Activated naive CD4-positive, alpha-beta T cell treated with Interleukin-2 at 50 U/mL for 16 hours (primary cell): ENCODE measurements at regions not wholly inside any gene's neighbourhood (a gene's known extent, or its start where the extent isn't known, plus 50 kb on each side); places are given as distances from the start of the nearest gene placed in this dataset.
"Not testable (repeated sequence)": the region's sequence is repeated elsewhere in the genome, so short reads cannot be mapped to it uniquely, and the experiment has no call there.

Source experiments
- DNase-seq: peaks from one replicate; pipeline ENCODE4 v3.0.0-alpha.2; 2020

- not testable (repeated sequence) for DNase-seq
Measured at GRCh38 chr16:47897105-47897504, 258.7 kb downstream of the ABCC12 start.

- no peak for DNase-seq
Measured at GRCh38 chr16:47895146-47895545, 260.6 kb downstream of the ABCC12 start.

DNA sequence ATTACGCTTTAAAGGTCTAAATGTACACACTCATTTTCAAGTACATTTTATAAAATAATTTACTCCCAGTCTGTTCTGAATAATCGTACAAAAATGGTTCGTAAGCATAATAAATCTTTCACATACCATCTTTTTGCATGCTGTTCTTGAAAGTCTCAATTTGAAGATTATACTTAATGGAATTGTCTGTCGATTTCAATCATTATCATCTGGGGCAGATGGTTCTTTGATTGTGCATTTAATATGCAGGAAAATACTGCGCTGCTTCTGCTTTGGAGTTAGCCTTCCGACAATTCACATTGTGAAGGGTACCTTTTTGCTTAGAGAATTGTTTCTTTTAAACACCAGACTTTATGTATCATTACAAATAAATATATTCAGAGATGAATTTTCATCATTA is 262.8 kb downstream of the ABCC12 start:
- DNase-seq, result no peak

GRCh38 chr16:47888734-47889133 is 267.1 kb downstream of the ABCC12 start:
- DNase-seq, result no peak

GRCh38 chr16:47888142-47888541 is 267.7 kb downstream of the ABCC12 start:
- DNase-seq, result no peak

DNA sequence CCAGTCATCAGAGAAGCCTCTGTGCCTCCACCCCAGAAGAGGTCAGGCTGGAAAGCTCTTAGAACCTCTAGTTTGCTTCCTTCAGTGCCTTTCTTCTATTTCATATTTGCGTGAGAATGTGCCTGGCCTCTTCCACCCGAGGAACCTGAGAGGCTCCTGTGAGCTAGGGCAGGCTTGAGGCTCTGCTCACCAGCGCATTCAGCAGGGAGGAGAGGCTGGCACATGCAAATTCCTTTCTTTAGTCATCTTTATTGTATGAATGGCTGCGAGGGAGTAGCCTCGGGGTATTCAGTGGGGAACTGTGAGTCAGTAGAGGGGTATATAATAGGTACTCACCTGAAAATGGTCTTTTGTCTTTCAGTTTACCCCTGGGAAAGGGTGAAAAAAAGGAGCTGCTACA is 268.3 kb downstream of the ABCC12 start:
- no peak for DNase-seq

DNA sequence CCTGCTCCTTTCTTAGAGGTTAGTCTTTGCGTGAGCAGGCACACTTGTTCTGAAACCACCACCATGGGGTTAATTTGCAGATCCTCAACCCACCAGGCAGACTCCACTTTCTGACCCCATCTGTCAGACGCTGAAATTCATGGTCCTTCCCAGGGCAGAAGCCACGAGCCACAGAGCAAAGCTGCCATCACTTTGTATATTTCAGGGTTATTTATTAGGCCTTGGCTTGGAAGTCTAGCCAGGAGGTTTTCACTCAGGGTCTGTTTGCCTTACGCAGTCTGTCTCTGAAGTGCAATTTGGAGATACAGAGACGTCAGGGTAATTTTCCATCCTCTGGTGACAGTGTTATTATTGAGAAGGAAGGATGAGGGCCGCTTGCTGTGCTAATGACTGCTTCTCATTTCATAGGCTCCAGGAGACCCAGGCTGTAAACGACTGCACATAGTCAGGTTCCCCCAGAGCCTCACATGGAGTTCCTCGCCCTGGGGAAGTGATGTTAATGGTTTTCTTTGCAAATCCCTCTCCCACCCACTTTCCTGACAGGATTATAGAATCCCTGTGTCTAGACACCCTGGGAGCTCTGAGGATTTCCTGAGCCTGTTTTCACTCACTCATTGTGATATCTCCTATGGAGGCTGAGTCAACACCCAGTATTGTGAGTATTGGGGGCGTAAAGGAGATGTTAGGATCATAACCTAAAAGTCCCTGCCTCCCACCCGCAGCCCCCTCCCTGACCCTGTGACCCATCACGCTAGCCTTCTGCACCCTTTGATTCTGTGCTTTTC is 269.0 kb downstream of the ABCC12 start:
- no peak for DNase-seq

DNA sequence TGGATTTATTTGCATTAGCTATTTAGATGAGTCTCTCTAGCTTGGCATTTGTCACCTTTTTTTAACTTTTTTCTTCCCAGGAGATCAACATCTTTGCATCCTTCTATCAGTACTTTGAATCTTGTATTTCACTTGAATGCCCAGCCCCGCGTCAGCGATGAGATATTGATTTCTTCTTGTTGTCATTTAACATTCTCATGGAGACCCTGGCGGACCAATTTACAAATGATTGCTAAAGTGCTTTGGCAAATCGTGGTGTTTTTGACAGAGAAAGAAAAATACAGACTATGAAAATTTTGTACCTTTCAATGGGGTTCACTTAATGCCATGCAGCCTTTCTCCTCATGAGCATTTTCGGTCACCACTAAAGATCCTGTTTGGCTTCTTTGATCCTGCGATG is 269.7 kb downstream of the ABCC12 start:
- DNase-seq, result no peak

DNA sequence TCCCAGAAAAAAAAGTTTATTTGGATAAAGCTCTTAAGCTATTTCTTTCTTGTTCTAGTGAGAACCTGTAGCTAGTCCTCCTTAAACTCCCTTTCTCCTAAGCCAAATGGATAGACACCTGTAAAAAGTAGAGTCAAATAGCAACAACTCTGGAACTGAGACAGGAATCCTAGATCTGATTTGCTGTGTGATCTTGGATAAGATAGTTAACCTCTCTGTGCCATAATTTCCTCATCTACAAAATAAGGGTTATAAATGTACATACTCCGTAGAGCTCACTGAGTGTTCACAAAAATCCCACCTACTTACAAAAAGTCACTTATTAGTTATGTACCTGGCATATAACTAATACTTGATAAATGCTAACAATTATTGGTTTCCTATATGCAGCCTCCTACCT is 270.3 kb downstream of the ABCC12 start:
- no peak for DNase-seq

GRCh38 chr16:47884116-47884725 is 271.6 kb downstream of the ABCC12 start:
- DNase-seq, result no peak

DNA sequence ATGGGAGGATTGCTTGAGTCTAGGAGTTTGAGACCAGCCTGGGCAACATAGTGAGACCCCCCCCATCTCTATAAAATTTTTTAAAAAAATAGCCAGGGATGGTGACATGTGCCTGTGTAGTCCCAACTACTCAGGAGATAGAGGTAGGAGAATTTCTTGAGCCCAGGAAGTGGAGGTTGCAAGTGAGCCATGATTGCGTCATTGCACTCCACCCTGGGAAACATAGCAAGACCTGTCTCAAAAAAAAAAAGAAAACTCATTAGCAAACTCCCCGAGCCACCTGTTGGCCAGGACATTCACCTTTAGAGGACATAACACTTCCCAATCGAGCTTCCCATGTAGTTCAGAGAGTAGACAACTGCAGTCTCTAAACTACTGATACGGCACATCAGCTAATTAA is 274.2 kb downstream of the ABCC12 start:
- DNase-seq, result no peak

GRCh38 chr16:47880653-47881052 is 275.1 kb downstream of the ABCC12 start:
- no peak for DNase-seq

GRCh38 chr16:47877166-47877565 is 278.6 kb downstream of the ABCC12 start:
- no peak for DNase-seq

GRCh38 chr16:47876511-47876910 is 279.3 kb downstream of the ABCC12 start:
- no peak for DNase-seq

GRCh38 chr16:47873434-47873833 is 282.4 kb downstream of the ABCC12 start:
- DNase-seq, result no peak

DNA sequence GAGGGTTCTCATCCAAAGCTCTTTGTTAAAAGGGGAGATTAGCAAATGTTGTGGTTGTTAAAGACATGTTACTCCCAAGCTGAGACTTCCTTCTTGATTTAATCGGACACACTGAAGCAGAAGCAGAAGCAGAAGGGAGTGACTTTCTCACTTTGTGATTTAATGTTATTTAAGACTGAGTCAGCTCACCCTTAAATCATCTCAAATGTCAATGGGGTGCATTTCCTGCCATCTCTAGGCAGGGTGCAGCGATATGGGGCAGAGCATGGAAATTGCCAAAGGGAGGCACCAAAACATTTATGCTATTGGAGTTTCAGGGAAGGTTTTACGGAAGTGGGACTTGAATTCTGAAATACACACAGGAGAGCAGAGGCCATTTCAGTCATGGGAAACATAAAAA is 283.6 kb downstream of the ABCC12 start:
- DNase-seq, result no peak

GRCh38 chr16:47866423-47866822 is 289.4 kb downstream of the ABCC12 start:
- no peak for DNase-seq

GRCh38 chr16:47865337-47865855 is 290.4 kb downstream of the ABCC12 start:
- no peak for DNase-seq

GRCh38 chr16:47864262-47864661 is 291.5 kb downstream of the ABCC12 start:
- not testable (repeated sequence) for DNase-seq

GRCh38 chr16:47861999-47862398 is 293.8 kb downstream of the ABCC12 start:
- DNase-seq, result no peak

- no peak for DNase-seq
Measured at GRCh38 chr16:47858333-47858982, 297.3 kb downstream of the ABCC12 start.

GRCh38 chr16:47855431-47855830 is 300.4 kb downstream of the ABCC12 start:
- no peak for DNase-seq

DNA sequence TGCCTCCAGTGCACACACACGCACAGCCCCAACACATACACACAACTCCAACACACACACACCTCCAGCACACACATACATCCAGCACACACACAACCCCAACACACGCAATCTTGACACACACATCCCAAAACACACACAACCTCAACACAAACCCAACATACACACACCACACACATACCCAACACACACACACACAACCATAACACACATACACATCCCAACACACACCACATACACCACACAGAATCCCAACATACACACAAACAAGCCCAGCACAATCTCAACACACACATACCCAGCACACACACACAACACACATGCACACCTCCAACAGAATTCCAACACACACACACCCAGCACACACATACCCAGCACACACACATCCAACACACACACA is 301.1 kb downstream of the ABCC12 start:
- DNase-seq, result no peak

- DNase-seq, result no peak
Measured at GRCh38 chr16:47852991-47853390, 302.8 kb downstream of the ABCC12 start.
